Small intestine (tissue), 7 donors: ENCODE measurements at regions not wholly inside any gene's neighbourhood (a gene's known extent, or its start where the extent isn't known, plus 50 kb on each side); places are given as distances from the start of the nearest gene placed in this dataset.

ENCODE experiments used
- DNase-seq, 2 donors: peaks; one replicate each; pipeline versions ENCODE4 v3.0.0 to v3.0.0-alpha.2; 2013
- FAIRE-seq: peaks from 2 replicates; lab custom pipeline; 2012; peaks lifted over from hg19 to GRCh38; lab: Jason Lieb, UNC
- H3K27ac ChIP-seq, 3 donors: one replicate each; pipeline ENCODE4 v1.5.1; 2013; ENCODE audit warnings: low read length in 2 of 3, mild to moderate bottlenecking in 2 of 3, control low read depth in 1 of 3, inconsistent platforms in 1 of 3, low read depth in 1 of 3, moderate library complexity in 1 of 3
- H3K27me3 ChIP-seq, 3 donors: one replicate each; pipeline ENCODE4 v1.6.1; 2013; ENCODE audit warnings: low read length in 3 of 3, inconsistent platforms in 1 of 3; ENCODE audit not compliant: control insufficient read depth in 3 of 3, insufficient read depth in 3 of 3
- H3K36me3 ChIP-seq, 3 donors: one replicate each; pipeline ENCODE4 v1.6.1; 2013; ENCODE audit warnings: low read length in 3 of 3, inconsistent platforms in 1 of 3, low read depth in 1 of 3, mild to moderate bottlenecking in 1 of 3, moderate library complexity in 1 of 3; ENCODE audit not compliant: control insufficient read depth in 3 of 3, insufficient read depth in 2 of 3
- H3K4me1 ChIP-seq, 3 donors: one replicate each; pipeline ENCODE4 v1.6.1; 2013; ENCODE audit warnings: low read length in 2 of 3, inconsistent platforms in 1 of 3, low read depth in 1 of 3, mild to moderate bottlenecking in 1 of 3, moderate library complexity in 1 of 3; ENCODE audit not compliant: control insufficient read depth in 3 of 3, insufficient read depth in 2 of 3
- H3K4me3 ChIP-seq, 3 donors: one replicate each; pipeline ENCODE4 v1.5.1; 2013; ENCODE audit warnings: low read length in 3 of 3, control low read depth in 1 of 3, inconsistent platforms in 1 of 3, low read depth in 1 of 3, mild to moderate bottlenecking in 1 of 3, moderate library complexity in 1 of 3
- H3K9me3 ChIP-seq, 2 donors: one replicate each; pipeline ENCODE4 v1.6.1; 2013; ENCODE audit warnings: low read depth in 1 of 2, low read length in 1 of 2; ENCODE audit not compliant: control insufficient read depth in 2 of 2, insufficient read depth in 1 of 2
- WGBS, 3 donors: extraction: QIAGEN DNeasy Blood & Tissue Kit; methylation state at CpG; one replicate each; pipeline ENCODE4 v1.1.7; 2013; 5-methylcytosine and 5-hydroxymethylcytosine counted together
- donor health status: healthy with polysubstance abuse.
- donor health status: control.
- donor health status: control.
- donor health status: Bipolar disorder and iron deficiency.
- donor health status: healthy.

- no peaks in the 10 kb centered on the region for H3K27me3 ChIP-seq
- no peak overlapping the region for H3K27ac ChIP-seq
- 87 to 95% (median 95%) methylated on average over 4 of the region's 4 CpGs for WGBS, 3 donors
- no peak for FAIRE-seq
- H3K4me1 ChIP-seq, result peaks cover 0 to 32% (median 5%) of the 10 kb centered on the region in 3 donors
- peaks cover 0 to 12% (median 0%) of the 10 kb centered on the region in 3 donors for H3K36me3 ChIP-seq
- no peak for DNase-seq
- no peaks in the 10 kb centered on the region for H3K9me3 ChIP-seq
- H3K4me3 ChIP-seq, result no peak overlapping the region
These were observed 154.3 kb upstream of the DMRT1 start for GRCh38 chr9:687034-687785.

- no peaks in the 10 kb centered on the region for H3K9me3 ChIP-seq
- no peak overlapping the region for H3K4me3 ChIP-seq
- H3K4me1 ChIP-seq, result peaks cover 0 to 34% (median 5%) of the 10 kb centered on the region in 3 donors
- WGBS, 3 donors, result 92 to 96% (median 93%) methylated on average over 4 of the region's 4 CpGs
- no peaks in the 10 kb centered on the region for H3K27me3 ChIP-seq
- peaks cover 0 to 12% (median 0%) of the 10 kb centered on the region in 3 donors for H3K36me3 ChIP-seq
- no peak overlapping the region for H3K27ac ChIP-seq
- FAIRE-seq (no peak), DNase-seq (no peak)
These were observed 153.5 kb upstream of the DMRT1 start for GRCh38 chr9:687994-688393.

- Histone ChIP-seq H3K36me3 (peaks cover 0 to 12% (median 0%) of the 10 kb centered on the region in 3 donors), H3K27ac (no peak overlapping the region), H3K4me1 (peaks cover 0 to 38% (median 8%) of the 10 kb centered on the region in 3 donors), H3K9me3 (no peaks in the 10 kb centered on the region), H3K4me3 (no peak overlapping the region), H3K27me3 (no peaks in the 10 kb centered on the region)
- DNase-seq (no peak), FAIRE-seq (no peak)
- WGBS, 3 donors, result 69 to 92% (median 73%) methylated on average over 3 of the region's 3 CpGs
These were observed 150.9 kb upstream of the DMRT1 start for GRCh38 chr9:690517-691111.

- H3K27ac ChIP-seq, result peak overlapping the region in 1 of 3 donors; percentile 69
- H3K4me3 ChIP-seq, result no peak overlapping the region
- no peaks in the 10 kb centered on the region for H3K9me3 ChIP-seq
- FAIRE-seq (no peak), DNase-seq (no peak)
- H3K4me1 ChIP-seq, result peaks cover 0 to 28% (median 8%) of the 10 kb centered on the region in 3 donors
- 60 to 63% (median 63%) methylated on average over 3 of the region's 3 CpGs for WGBS, 3 donors
- H3K36me3 ChIP-seq, result peaks cover 0 to 6% (median 0%) of the 10 kb centered on the region in 3 donors
- no peaks in the 10 kb centered on the region for H3K27me3 ChIP-seq
These were observed 149.6 kb upstream of the DMRT1 start for GRCh38 chr9:691825-692400.

GRCh38 chr9:692636-693129, 148.8 kb upstream of the DMRT1 start:
- Histone ChIP-seq H3K27me3 (no peaks in the 10 kb centered on the region), H3K4me3 (no peak overlapping the region), H3K36me3 (peaks cover 0 to 6% (median 0%) of the 10 kb centered on the region in 3 donors), H3K27ac (peak overlapping the region in 2 of 3 donors; percentile 80 to 84), H3K9me3 (no peaks in the 10 kb centered on the region), H3K4me1 (peaks cover 0 to 28% (median 8%) of the 10 kb centered on the region in 3 donors)
- FAIRE-seq (no peak), DNase-seq (no peak)
- 72 to 89% (median 85%) methylated on average over 4 of the region's 4 CpGs for WGBS, 3 donors

- FAIRE-seq (no peak), DNase-seq (peak; percentile 19 to 40)
- Histone ChIP-seq H3K27ac (peak overlapping the region; percentile 9 to 84 (median 80)), H3K4me1 (peaks cover 0 to 28% (median 8%) of the 10 kb centered on the region in 3 donors), H3K27me3 (no peaks in the 10 kb centered on the region), H3K4me3 (no peak overlapping the region), H3K36me3 (peaks cover 0 to 9% (median 0%) of the 10 kb centered on the region in 3 donors), H3K9me3 (no peaks in the 10 kb centered on the region)
- 7 to 28% (median 22%) methylated on average over 6 of the region's 6 CpGs for WGBS, 3 donors
These were observed 148.1 kb upstream of the DMRT1 start for GRCh38 chr9:693201-694091.

- Histone ChIP-seq H3K27ac (peak overlapping the region in 2 of 3 donors; percentile 73 to 80), H3K36me3 (peaks cover 0 to 12% (median 0%) of the 10 kb centered on the region in 3 donors), H3K4me1 (peaks cover 0 to 28% (median 8%) of the 10 kb centered on the region in 3 donors), H3K9me3 (no peaks in the 10 kb centered on the region), H3K27me3 (no peaks in the 10 kb centered on the region), H3K4me3 (no peak overlapping the region)
- FAIRE-seq, result no peak
- no peak for DNase-seq
- WGBS, 3 donors, result 63 to 85% (median 83%) methylated on average over 1 of the region's 1 CpG
These were observed 147.4 kb upstream of the DMRT1 start for GRCh38 chr9:694092-694402.
